ENCODE measurements at regions not wholly inside any gene's neighbourhood (a gene's known extent, or its start where the extent isn't known, plus 50 kb on each side); places are given as distances from the start of the nearest gene placed in this dataset.

DNA sequence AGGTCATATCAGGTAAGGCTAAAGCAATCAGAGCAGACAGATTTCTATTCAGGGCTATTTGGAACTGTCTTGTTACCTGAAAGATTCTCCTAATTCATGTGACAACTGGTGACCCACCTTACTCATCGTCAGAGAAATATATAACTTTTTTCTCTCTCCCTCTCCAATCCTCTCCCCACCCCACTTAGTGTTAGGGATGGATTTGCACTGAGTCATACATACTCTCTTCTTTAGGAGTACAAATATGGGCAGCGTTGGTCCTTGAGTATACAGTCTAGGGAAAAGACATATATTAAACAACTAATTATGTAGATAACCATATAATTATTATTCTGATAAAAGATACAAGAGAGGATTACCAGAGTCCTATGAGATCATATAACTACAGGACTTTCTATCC lies 246.3 kb downstream of the HHIPL2 start:
- no peak for DNase-seq (ENCODE audit: low read depth, low spot score)

DNA sequence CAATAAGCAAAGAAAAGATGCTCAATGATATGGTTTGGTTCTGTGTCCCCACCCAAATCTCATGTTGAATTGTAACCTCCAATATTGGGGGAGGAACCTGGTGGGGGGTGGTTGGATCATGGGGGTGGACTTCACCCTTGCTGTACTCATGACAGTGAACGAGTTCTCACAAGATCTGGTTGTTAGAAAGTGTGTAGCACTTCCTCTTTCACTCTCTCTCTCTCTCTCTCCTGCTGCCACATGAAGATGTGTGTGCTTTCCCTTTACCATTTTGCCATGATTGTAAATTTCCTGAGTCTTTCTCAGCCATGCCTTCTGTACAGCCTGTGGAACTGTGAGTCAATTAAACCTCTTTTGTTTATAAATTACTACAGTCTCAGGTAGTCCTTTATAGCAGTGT lies 248.4 kb downstream of the HHIPL2 start:
- no peak for DNase-seq (ENCODE audit: low read depth, low spot score)

DNA sequence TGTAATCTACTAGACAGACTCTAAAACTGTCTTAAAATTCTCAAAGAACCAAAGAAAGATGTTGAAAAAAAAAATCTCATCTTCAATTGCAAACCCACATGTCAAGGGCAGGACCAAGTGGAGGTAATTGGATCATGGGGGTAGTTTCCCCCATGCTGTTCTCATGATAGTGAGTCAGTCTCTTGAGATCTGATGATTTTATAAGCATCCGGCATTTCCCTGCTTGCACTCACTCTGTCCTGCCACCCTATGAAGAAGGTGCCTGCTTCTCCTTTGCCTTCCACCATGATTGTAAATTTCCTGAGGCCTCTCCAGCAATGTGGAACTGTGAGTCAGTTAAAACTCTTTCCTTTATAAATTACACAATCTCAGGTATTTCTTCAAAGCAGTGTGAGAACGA lies 257.0 kb downstream of the HHIPL2 start:
- no peak for DNase-seq (ENCODE audit: low read depth, low spot score)

- DNase-seq (ENCODE audit: low read depth, low spot score), result no peak
Measured at GRCh38 chr1:222288053-222288452, 259.9 kb downstream of the HHIPL2 start.

DNA sequence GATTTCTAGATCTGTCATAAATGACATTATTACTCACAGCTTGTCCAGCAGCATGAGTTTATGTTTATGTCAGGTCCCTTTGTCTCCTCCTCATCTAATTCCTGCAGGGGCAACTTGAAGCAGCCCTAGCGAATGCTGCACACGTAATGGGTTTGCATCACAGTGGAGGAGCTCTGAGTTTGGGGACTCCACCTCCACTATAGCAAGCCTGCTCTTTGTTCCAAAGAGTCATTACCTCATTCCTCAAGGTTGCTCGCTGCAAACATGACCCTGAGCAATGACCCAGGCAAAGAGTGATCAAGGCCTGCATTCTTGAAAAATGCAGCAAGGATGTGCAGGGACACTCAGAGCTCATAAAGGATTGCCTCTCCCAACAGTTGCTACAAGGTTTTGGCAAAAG lies 261.9 kb downstream of the HHIPL2 start:
- no peak for DNase-seq (ENCODE audit: low read depth, low spot score)

- DNase-seq (ENCODE audit: low read depth, low spot score), result no peak
Measured at GRCh38 chr1:222285526-222285925, 262.4 kb downstream of the HHIPL2 start.

DNA sequence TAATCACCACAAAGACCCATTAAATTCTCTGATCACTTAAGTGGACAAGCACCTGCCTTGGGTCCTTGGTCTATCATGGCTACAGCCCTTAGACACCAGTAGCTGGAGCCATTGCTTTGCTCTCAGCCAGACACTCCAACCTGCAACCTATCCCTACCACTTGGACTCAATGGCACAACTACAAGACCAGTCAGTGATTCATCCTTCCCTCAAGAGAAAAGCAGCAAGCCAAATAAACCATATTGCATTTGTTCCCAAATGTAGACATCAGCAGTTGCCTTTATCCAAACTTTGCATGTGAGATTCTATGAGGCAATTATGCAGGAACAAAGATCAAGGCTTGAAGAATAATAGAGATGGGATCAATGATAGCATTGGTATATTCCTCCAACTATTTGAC lies 263.4 kb downstream of the HHIPL2 start:
- DNase-seq (ENCODE audit: low read depth, low spot score), result no peak

GRCh38 chr1:222283147-222283768 lies 264.6 kb downstream of the HHIPL2 start:
- DNase-seq (ENCODE audit: low read depth, low spot score), result no peak

- no peak for DNase-seq (ENCODE audit: low read depth, low spot score)
Measured at GRCh38 chr1:222279591-222279990, 268.3 kb downstream of the HHIPL2 start.

DNA sequence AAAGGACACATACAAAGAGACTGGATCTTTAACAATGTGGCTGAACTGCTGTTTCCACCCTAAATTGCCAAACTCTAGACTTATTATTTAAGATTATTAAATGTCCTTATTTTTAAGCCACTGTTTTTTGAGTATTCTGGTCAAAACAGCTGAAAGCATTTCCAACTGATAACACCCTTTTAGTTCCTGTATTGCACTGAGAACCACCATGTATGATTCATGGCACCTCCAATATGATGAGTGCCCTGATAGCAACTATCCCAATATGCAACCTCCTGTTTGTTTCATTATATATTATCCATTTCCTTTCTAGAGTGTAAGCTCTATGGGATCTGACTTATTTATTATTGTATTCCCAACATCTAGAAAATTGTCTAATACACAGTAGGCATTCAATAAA lies 269.4 kb downstream of the HHIPL2 start:
- no peak for DNase-seq (ENCODE audit: low read depth, low spot score)

DNA sequence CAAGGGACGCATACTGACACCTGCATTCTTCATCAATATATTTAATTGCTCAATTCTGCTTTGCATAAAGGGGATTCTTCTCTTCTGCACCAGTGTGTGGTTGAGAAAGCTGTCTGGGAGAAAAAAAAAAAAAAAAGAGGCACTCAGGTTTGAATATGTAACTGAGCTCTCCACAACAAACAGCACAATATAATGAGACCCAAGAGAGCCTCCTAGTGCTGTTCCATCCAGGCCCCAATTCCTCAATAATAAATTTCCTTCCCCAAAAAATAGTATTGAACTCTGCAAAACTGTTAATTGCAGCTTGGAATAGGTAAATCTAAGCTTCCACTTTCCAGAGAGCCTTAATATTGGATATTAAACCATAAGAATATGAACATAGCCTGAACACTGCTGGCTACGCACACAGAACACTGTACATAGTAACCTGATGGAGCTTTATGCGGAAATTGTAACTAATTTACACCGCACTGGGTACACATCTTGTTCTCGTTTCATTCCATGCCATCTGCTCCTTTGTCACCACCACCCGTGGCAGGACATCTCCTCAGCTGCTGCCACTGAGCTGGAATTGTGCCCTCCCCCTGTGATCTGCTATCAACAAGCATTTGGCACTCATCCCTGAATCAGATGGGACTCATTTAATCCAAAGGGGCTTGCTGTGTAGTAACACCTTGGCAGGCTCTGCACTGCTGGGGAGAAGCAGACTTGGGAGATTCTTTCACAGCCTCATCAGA lies 272.0 kb downstream of the HHIPL2 start:
- DNase-seq (ENCODE audit: low read depth, low spot score), result no peak

- no peak for DNase-seq (ENCODE audit: low read depth, low spot score)
Measured at GRCh38 chr1:222275001-222275728, 272.7 kb downstream of the HHIPL2 start.

GRCh38 chr1:222266223-222267196 lies 281.4 kb downstream of the HHIPL2 start:
- DNase-seq (ENCODE audit: low read depth, low spot score), result no peak

DNA sequence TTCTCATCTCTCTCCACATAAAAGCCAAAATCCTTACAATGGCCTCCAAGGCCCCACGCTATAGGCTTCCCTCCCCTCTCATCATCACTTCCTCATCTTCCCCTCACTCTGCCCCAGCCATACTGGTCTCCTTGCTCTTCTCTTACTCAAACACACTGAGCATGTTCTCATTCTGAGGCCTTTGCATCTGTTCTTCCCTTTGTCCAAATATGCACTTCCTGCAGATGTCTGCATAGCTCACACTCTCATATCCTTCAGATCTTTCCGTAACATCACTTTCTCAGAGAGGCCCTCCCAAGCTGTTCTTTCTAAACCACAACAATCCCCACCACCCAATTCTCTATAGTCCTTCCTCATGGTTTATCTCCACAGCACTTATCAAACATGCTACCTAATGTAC lies 284.1 kb downstream of the HHIPL2 start:
- no peak for DNase-seq (ENCODE audit: low read depth, low spot score)

GRCh38 chr1:222257027-222257426 lies 290.9 kb downstream of the HHIPL2 start:
- no peak for DNase-seq (ENCODE audit: low read depth, low spot score)

DNA sequence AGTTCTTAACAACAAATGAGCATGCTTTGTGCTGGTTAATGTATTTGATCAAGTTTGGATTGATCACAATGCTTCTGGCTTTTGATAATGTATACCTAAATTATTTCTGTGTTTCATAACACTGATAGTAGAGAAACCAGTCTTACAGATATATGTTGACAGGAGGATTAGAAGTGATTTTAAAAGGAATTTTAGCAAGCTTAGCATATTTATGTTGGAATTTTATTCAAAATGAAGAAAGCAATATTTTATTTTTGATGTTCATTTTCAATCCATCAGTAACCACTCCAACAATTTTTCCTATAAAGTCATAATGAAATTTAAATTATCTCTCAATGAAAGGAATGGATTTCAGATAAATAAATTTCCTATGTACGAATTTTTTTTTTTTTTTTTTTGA lies 291.8 kb downstream of the HHIPL2 start:
- DNase-seq (ENCODE audit: low read depth, low spot score), result no peak

- no peak for DNase-seq (ENCODE audit: low read depth, low spot score)
Measured at GRCh38 chr1:222252788-222253187, 295.1 kb downstream of the HHIPL2 start.

DNA sequence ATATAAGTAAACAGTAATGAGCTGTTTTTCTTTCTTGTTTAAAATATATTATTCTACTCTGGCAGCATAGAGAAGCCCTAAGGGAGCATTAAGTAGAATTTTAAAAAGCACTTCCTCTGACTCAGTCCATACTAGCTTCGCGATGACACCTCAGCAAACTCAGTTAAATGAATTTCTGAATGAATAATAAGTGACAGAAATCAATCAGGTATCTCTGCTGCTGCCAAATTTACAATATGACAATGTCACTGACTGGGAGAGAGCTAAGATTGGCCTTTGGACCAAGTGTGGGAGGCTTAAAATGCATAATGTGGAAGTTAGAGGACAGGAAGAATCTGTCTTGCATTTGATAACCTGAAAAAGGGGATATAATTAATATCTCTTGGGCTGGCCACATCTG lies 296.1 kb downstream of the HHIPL2 start:
- DNase-seq (ENCODE audit: low read depth, low spot score), result no peak

DNA sequence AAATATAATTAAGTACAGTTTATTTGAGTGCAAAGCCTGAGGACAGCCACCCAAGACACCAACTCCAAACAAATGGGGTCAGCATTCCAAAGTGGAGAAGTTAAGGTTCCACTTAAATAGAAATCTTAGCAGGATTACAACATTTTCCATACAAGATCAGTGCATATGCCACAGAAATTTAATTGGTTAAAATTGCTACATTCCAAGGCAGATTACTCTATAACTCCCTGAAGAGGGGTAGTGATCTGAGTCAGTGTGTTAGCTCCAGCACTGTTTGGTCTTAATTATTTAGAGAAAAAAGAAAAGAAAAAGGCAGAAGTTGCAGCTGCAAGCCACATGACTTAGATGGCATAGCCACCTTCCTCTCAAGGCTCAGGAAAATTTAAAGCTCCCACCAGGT lies 297.5 kb downstream of the HHIPL2 start:
- DNase-seq (ENCODE audit: low read depth, low spot score), result no peak

GRCh38 chr1:222247811-222248310 lies 300.0 kb downstream of the HHIPL2 start:
- no peak for DNase-seq (ENCODE audit: low read depth, low spot score)

DNA sequence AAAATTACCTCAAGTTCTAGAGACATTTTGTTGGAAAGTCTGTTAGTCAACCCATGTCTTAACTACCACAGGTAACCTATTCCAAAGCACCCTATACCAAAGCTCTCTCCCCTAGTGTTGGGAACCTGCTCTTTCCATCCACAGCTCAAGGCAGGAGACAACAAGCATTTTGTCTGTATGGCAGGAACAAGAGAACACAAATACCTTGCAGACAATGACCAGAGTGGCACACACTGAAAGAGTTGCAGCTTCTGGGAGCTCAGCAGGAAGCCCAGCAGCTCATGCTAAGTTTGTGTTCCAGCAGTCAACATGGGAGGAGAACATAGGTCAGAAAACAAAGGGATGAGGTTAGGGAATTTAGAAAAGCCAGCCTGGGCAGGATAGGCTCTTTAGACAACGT lies 300.8 kb downstream of the HHIPL2 start:
- no peak for DNase-seq (ENCODE audit: low read depth, low spot score)
